ENCODE measurements at regions not wholly inside any gene's neighbourhood (a gene's known extent, or its start where the extent isn't known, plus 50 kb on each side); places are given as distances from the start of the nearest gene placed in this dataset.

GRCh38 chr9:7461791-7462190, 337.8 kb downstream of the DMAC1 start:
- TF ChIP-seq, protein P1, sequence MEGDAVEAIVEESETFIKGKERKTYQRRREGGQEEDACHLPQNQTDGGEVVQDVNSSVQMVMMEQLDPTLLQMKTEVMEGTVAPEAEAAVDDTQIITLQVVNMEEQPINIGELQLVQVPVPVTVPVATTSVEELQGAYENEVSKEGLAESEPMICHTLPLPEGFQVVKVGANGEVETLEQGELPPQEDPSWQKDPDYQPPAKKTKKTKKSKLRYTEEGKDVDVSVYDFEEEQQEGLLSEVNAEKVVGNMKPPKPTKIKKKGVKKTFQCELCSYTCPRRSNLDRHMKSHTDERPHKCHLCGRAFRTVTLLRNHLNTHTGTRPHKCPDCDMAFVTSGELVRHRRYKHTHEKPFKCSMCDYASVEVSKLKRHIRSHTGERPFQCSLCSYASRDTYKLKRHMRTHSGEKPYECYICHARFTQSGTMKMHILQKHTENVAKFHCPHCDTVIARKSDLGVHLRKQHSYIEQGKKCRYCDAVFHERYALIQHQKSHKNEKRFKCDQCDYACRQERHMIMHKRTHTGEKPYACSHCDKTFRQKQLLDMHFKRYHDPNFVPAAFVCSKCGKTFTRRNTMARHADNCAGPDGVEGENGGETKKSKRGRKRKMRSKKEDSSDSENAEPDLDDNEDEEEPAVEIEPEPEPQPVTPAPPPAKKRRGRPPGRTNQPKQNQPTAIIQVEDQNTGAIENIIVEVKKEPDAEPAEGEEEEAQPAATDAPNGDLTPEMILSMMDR (IDR thresholded peaks at IDR 0.05; ENCODE audit: insufficient read depth, low read depth, low read length): no peak
- TF ChIP-seq EZH2 (IDR thresholded peaks at IDR 0.05; ENCODE audit: insufficient read depth, low read length): no peak

All from astrocyte (in vitro differentiated cells and primary cell).